ENCODE measurements at regions not wholly inside any gene's neighbourhood (a gene's known extent, or its start where the extent isn't known, plus 50 kb on each side); places are given as distances from the start of the nearest gene placed in this dataset.

DNA sequence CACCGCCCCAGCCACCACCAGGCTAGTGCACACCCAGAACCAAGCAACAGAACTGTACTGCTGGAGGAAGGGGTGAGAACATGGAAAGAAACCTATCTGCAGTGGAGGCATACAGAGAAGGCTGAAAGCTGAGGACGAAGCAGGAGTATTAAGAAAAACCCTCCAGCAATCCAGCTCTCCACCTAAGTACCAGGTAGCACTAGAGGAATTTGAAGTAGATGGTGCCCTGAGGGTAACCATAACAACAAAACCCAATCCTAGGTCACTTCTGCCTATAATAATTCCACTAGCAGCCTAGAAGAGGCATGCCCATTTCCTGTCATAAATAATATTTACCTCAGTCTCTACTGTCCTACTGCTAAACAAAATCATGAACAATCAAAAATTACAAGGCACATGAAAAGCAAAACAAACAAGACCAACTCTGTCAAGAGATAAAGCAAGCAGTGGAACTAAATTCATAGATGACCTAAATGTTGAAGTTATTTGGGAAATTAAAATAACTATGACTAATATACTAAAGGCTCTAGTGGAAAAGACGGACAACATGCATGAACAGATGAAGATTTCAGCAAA lies 51.1 kb downstream of the HYCC1 start:
- H3K4me1 ChIP-seq (ENCODE audit: control insufficient read depth in 1 of 2, insufficient read depth in 2 of 2, low read length in 2 of 2): peaks cover 0 to 6% of the 10 kb centered on the region in 2 experiments
- no peak overlapping the region for H3K18ac ChIP-seq (ENCODE audit: low read length)
- no peak overlapping the region for H3K9ac ChIP-seq (ENCODE audit: low read length)
- H4K12ac ChIP-seq (ENCODE audit: low read depth, low read length): no peak overlapping the region
- no peak overlapping the region for H2AFZ ChIP-seq (ENCODE audit: insufficient read depth, low read length, poor library complexity)
- H3K79me1 ChIP-seq (ENCODE audit: low read length): peaks cover 2% of the 10 kb centered on the region
- no peaks in the 10 kb centered on the region for H3K9me3 ChIP-seq (ENCODE audit: insufficient read depth, low read depth, low read length)
- H2AK5ac ChIP-seq (ENCODE audit: low read length): no peak overlapping the region
- WGBS (ENCODE audit: extremely low coverage, insufficient coverage, insufficient read length): no CpG with 5 or more reads among the region's 3 CpGs
- no peak overlapping the region for H4K8ac ChIP-seq (ENCODE audit: low read depth, low read length)
- H4K91ac ChIP-seq (ENCODE audit: low read depth, low read length): no peak overlapping the region
- H3K4me3 ChIP-seq (ENCODE audit: low read depth, low read length): no peak overlapping the region
- H3K36me3 ChIP-seq (ENCODE audit: control insufficient read depth in 1 of 2, insufficient read depth in 2 of 2, low read length in 2 of 2): no peaks in the 10 kb centered on the region
- no peak overlapping the region for H2BK120ac ChIP-seq (ENCODE audit: insufficient read depth, low read length, poor library complexity)
- no peak overlapping the region for H3K4ac ChIP-seq (ENCODE audit: low read depth, low read length)
- peak; percentile 33 to 72 for DNase-seq
- H2BK5ac ChIP-seq (ENCODE audit: low read depth, low read length, poor library complexity): no peak overlapping the region
- H3K4me2 ChIP-seq (ENCODE audit: low read length): no peak overlapping the region
- no peak overlapping the region for H3K23ac ChIP-seq (ENCODE audit: low read length)
- H3K27ac ChIP-seq (ENCODE audit: low read depth, low read length): no peak overlapping the region
- H3K14ac ChIP-seq (ENCODE audit: low read length): no peak overlapping the region
- H3K27me3 ChIP-seq (ENCODE audit: insufficient read depth, low read length): no peaks in the 10 kb centered on the region
- H2BK12ac ChIP-seq (ENCODE audit: low read length): no peak overlapping the region
- no peaks in the 10 kb centered on the region for H3K79me2 ChIP-seq (ENCODE audit: control insufficient read depth, insufficient read depth, low read length, poor library complexity)

DNA sequence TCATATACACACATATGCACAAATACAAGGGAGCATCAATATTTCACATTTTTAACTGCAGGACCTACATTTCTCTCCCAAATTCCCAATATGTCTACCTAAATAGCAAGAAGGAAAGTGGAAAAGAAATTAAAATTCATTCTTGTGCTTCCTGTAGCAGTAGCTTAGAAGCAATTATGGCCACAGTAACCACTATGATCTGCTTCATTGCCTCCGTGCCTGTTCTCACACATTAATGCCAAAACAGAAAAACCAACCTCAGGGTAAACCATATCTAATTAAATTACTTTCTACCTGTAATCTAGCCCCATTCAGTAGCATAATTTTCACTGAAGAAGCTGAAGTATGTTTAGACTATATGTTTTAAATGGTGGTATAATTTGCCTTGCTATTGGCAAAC lies 55.2 kb downstream of the HYCC1 start:
- WGBS (ENCODE audit: extremely low coverage, insufficient coverage, insufficient read length): no CpG with 5 or more reads among the region's 1 CpG
- H2BK120ac ChIP-seq (ENCODE audit: insufficient read depth, low read length, poor library complexity): no peak overlapping the region
- H4K91ac ChIP-seq (ENCODE audit: low read depth, low read length): no peak overlapping the region
- H2AK5ac ChIP-seq (ENCODE audit: low read length): no peak overlapping the region
- no peak overlapping the region for H3K18ac ChIP-seq (ENCODE audit: low read length)
- H3K9me3 ChIP-seq (ENCODE audit: insufficient read depth, low read depth, low read length): no peaks in the 10 kb centered on the region
- H3K36me3 ChIP-seq (ENCODE audit: control insufficient read depth in 1 of 2, insufficient read depth in 2 of 2, low read length in 2 of 2): no peaks in the 10 kb centered on the region
- H2BK12ac ChIP-seq (ENCODE audit: low read length): no peak overlapping the region
- H3K4me1 ChIP-seq (ENCODE audit: control insufficient read depth in 1 of 2, insufficient read depth in 2 of 2, low read length in 2 of 2): peaks cover 0 to 6% of the 10 kb centered on the region in 2 experiments
- H4K12ac ChIP-seq (ENCODE audit: low read depth, low read length): no peak overlapping the region
- H4K8ac ChIP-seq (ENCODE audit: low read depth, low read length): no peak overlapping the region
- H3K27me3 ChIP-seq (ENCODE audit: insufficient read depth, low read length): no peaks in the 10 kb centered on the region
- H3K79me1 ChIP-seq (ENCODE audit: low read length): peaks cover 2% of the 10 kb centered on the region
- H3K27ac ChIP-seq (ENCODE audit: low read depth, low read length): no peak overlapping the region
- no peak overlapping the region for H3K4me2 ChIP-seq (ENCODE audit: low read length)
- H3K9ac ChIP-seq (ENCODE audit: low read length): no peak overlapping the region
- no peak for DNase-seq
- H3K4me3 ChIP-seq (ENCODE audit: low read depth, low read length): no peak overlapping the region
- H3K14ac ChIP-seq (ENCODE audit: low read length): no peak overlapping the region
- H2AFZ ChIP-seq (ENCODE audit: insufficient read depth, low read length, poor library complexity): no peak overlapping the region
- H2BK5ac ChIP-seq (ENCODE audit: low read depth, low read length, poor library complexity): no peak overlapping the region
- no peak overlapping the region for H3K4ac ChIP-seq (ENCODE audit: low read depth, low read length)
- no peak overlapping the region for H3K23ac ChIP-seq (ENCODE audit: low read length)
- no peaks in the 10 kb centered on the region for H3K79me2 ChIP-seq (ENCODE audit: control insufficient read depth, insufficient read depth, low read length, poor library complexity)

DNA sequence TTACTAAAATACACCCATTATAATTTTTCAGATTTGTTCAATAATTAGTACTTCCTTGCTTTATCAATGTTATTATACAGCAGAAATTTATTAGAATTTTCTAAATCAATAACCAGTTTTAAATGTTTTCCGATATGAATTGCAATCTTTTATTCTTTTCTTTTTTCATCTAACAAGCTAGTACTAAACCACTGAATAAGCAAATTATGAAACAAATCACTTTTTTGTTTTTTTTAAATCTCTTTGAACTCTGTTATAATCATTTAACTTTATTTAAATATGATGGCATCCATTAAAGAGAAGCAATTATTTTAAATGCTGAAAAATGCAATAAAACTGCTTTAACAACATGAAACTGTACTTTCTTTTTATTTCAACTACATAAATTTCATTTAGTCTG lies 59.7 kb downstream of the HYCC1 start:
- Histone ChIP-seq H3K14ac (ENCODE audit: low read length) (no peak overlapping the region), H3K36me3 (ENCODE audit: control insufficient read depth in 1 of 2, insufficient read depth in 2 of 2, low read length in 2 of 2) (no peaks in the 10 kb centered on the region), H2BK120ac (ENCODE audit: insufficient read depth, low read length, poor library complexity) (no peak overlapping the region), H3K4me2 (ENCODE audit: low read length) (no peak overlapping the region), H3K4me3 (ENCODE audit: low read depth, low read length) (no peak overlapping the region), H3K79me1 (ENCODE audit: low read length) (no peaks in the 10 kb centered on the region), H3K9ac (ENCODE audit: low read length) (no peak overlapping the region), H4K12ac (ENCODE audit: low read depth, low read length) (no peak overlapping the region), H3K23ac (ENCODE audit: low read length) (no peak overlapping the region), H3K27ac (ENCODE audit: low read depth, low read length) (no peak overlapping the region), H2BK12ac (ENCODE audit: low read length) (no peak overlapping the region), H3K4ac (ENCODE audit: low read depth, low read length) (no peak overlapping the region), H3K27me3 (ENCODE audit: insufficient read depth, low read length) (no peaks in the 10 kb centered on the region), H3K9me3 (ENCODE audit: insufficient read depth, low read depth, low read length) (no peaks in the 10 kb centered on the region), H4K8ac (ENCODE audit: low read depth, low read length) (no peak overlapping the region), H2AFZ (ENCODE audit: insufficient read depth, low read length, poor library complexity) (no peak overlapping the region), H4K91ac (ENCODE audit: low read depth, low read length) (no peak overlapping the region), H3K79me2 (ENCODE audit: control insufficient read depth, insufficient read depth, low read length, poor library complexity) (no peaks in the 10 kb centered on the region), H2BK5ac (ENCODE audit: low read depth, low read length, poor library complexity) (no peak overlapping the region), H2AK5ac (ENCODE audit: low read length) (no peak overlapping the region), H3K4me1 (ENCODE audit: control insufficient read depth in 1 of 2, insufficient read depth in 2 of 2, low read length in 2 of 2) (peaks cover 2 to 5% of the 10 kb centered on the region in 2 experiments), H3K18ac (ENCODE audit: low read length) (no peak overlapping the region)
- DNase-seq: no peak
- WGBS (ENCODE audit: extremely low coverage, insufficient coverage, insufficient read length): no CpG with 5 or more reads among the region's 1 CpG

DNA sequence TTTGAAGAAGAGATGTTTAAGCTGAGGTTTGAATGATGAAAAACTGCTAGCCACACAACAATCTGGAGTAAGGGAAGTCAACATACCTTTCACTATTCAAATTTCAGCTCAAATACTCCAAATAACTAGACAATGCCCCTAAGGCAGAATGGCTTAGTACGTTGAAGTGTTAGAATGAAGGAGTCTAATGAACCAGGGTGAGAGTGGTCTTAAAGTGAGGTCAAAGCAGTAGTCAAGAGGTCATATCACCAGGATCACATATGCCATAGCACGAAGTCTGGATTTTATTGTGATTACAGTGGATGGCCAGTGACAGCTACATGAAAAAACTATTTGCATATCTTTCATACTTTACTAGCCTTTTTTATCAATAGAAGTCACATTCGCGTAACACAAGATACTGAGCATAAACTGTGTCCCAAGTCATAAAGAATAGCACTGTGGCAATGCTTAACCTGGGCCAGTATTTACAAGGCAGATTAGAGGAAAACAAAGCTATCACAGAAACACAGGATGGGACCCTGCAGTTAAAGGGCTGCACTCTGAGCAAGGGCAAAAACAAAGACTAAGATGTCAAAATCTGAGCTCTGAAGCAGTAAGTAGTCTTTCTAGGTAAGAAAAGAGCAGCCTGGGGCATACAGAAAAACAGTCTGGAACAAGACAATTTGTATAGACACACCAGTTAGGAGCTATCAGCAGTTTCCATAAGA lies 61.5 kb downstream of the HYCC1 start:
- Histone ChIP-seq H3K4me1 (ENCODE audit: control insufficient read depth in 1 of 2, insufficient read depth in 2 of 2, low read length in 2 of 2) (peaks cover 2 to 5% of the 10 kb centered on the region in 2 experiments), H2BK12ac (ENCODE audit: low read length) (no peak overlapping the region), H2BK120ac (ENCODE audit: insufficient read depth, low read length, poor library complexity) (no peak overlapping the region), H3K79me2 (ENCODE audit: control insufficient read depth, insufficient read depth, low read length, poor library complexity) (no peaks in the 10 kb centered on the region), H4K8ac (ENCODE audit: low read depth, low read length) (no peak overlapping the region), H3K9ac (ENCODE audit: low read length) (no peak overlapping the region), H3K4me3 (ENCODE audit: low read depth, low read length) (no peak overlapping the region), H2AK5ac (ENCODE audit: low read length) (no peak overlapping the region), H3K36me3 (ENCODE audit: control insufficient read depth in 1 of 2, insufficient read depth in 2 of 2, low read length in 2 of 2) (no peaks in the 10 kb centered on the region), H3K27me3 (ENCODE audit: insufficient read depth, low read length) (no peaks in the 10 kb centered on the region), H3K18ac (ENCODE audit: low read length) (no peak overlapping the region), H2AFZ (ENCODE audit: insufficient read depth, low read length, poor library complexity) (no peak overlapping the region), H3K23ac (ENCODE audit: low read length) (no peak overlapping the region), H3K79me1 (ENCODE audit: low read length) (no peaks in the 10 kb centered on the region), H4K12ac (ENCODE audit: low read depth, low read length) (no peak overlapping the region), H3K27ac (ENCODE audit: low read depth, low read length) (peak overlapping the region; percentile 22), H3K14ac (ENCODE audit: low read length) (no peak overlapping the region), H2BK5ac (ENCODE audit: low read depth, low read length, poor library complexity) (no peak overlapping the region), H4K91ac (ENCODE audit: low read depth, low read length) (no peak overlapping the region), H3K9me3 (ENCODE audit: insufficient read depth, low read depth, low read length) (no peaks in the 10 kb centered on the region), H3K4ac (ENCODE audit: low read depth, low read length) (no peak overlapping the region), H3K4me2 (ENCODE audit: low read length) (peak overlapping the region; percentile 28)
- whole genome bisulfite sequencing (ENCODE audit: extremely low coverage, insufficient coverage, insufficient read length): no CpG with 5 or more reads among the region's 4 CpGs
- peak; percentile 25 to 77 for DNase-seq

Data from trophoblast cell (in vitro differentiated cells and primary cell).